ENCODE measurements at regions not wholly inside any gene's neighbourhood (a gene's known extent, or its start where the extent isn't known, plus 50 kb on each side); places are given as distances from the start of the nearest gene placed in this dataset.

DNA sequence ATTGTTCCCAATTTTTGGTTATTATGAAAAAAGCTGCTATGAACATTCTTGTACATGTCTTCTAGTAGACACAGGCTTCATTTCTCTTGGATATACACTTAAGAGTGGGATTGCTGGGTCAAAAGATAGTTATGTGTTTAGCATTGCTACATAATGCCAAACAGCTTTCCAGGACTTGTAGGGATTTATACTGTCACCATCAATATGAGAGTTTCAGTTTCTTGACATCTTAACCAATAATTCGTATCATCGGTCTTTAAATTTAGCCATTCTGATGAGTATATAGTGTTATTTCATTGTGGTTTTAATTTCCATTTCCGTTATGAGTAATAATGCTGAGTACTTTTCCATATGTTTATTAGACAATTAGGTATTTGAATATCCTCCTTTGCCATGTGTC is 190.3 kb upstream of the PFN2 start:
- no peak for DNase-seq (ENCODE audit: low read depth)

GRCh38 chr3:150158943-150159625 is 188.4 kb upstream of the PFN2 start:
- DNase-seq (ENCODE audit: low read depth), result no peak

- no peak for DNase-seq (ENCODE audit: low read depth)
Measured at GRCh38 chr3:150152567-150152966, 181.9 kb upstream of the PFN2 start.

DNA sequence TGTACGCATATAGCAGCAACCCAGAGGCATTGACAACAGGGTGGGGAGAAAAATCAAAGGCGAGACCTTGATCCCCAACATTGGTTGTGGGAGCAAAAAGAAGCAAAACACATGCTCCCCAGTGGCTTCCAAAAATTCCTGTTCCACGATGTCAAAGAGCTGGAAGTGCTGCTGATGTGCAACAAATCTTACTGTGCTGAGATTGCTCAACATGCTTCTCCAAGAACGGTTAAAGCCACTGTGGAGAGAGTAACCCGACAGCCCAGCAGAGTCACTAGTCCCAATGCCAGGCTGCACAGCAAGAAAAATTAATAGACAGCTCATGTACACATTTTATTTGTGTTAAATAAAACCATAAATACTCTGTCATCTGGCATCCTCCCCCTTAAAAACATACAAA is 179.9 kb upstream of the PFN2 start:
- DNase-seq (ENCODE audit: low read depth), result no peak

- no peak for DNase-seq (ENCODE audit: low read depth)
Measured at GRCh38 chr3:150149651-150150051, 179.0 kb upstream of the PFN2 start.

GRCh38 chr3:150148227-150148626 is 177.5 kb upstream of the PFN2 start:
- no peak for DNase-seq (ENCODE audit: low read depth)

DNA sequence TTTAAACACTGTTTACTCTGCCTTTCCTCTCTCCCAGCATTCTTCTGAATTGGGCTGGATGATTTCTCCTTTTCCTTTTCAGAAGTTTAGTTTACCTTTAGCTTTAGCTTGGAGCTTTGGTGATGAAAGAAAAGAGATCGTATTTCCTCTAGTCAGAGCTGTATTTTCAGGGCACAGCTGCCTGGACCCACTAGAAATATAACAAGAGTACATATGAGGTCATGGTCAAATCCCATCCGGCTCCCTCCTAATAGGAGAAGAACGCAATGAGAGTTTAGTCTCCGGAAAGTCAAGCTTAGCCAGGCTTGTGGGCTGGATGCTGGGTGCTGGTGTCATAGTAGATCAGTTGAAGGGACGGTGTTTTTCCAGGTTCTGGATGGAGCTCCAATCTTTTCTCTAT is 177.1 kb upstream of the PFN2 start:
- DNase-seq (ENCODE audit: low read depth), result no peak

DNA sequence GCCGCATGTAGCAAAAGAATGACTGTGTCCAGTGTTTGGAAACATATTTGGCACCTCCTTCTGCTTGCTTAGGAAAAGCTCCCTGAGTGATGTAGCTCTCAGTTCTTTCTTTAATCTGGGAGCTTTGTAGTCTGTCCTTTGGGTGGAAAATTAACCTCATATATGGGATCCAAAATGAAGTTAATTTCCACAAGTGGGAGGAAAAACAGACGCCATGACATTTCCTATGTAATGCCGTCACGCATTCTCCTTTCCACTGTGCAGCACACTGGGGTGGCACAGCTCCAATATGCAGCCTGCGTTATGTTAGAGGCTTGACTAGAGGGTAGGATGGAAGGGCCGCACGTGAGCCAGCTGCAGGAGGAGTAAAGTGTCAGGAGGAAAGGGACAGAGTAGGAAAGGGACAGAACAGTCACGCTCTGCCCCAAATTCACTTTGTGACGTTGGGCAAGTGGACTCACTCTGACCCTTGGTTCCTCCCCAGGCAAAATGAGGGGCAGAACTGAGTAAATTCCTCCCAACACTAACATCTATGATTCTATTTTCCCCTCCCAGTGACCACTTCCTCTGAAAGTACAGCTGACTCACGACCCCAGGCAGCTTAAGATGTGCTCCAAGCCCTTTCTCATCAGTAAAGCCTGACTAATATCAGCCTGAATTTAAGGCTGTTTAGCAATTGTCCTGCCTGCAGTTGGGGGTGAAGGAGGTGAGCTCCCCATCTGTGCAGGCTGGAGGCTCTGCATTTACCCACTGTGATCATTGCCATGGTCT is 176.5 kb upstream of the PFN2 start:
- no peak for DNase-seq (ENCODE audit: low read depth)

DNA sequence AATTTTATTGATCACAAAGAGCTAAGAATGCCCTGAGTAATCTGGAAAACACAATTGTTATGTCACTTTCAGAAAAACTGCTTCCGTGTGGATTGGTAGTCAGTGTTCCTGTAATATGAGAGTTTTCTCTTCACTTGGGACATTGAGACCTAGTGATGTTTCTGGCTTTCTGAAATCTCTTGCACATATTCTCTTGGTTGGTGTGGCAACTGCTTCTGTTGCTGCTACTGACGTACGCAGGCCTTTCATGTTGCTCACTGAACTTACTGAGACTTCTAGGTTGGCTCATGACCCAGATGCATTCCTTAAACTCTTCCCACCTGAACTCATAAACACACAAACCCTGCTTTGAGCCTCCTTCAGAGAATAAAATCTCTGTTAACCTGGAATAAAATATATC is 175.0 kb upstream of the PFN2 start:
- DNase-seq (ENCODE audit: low read depth), result no peak

DNA sequence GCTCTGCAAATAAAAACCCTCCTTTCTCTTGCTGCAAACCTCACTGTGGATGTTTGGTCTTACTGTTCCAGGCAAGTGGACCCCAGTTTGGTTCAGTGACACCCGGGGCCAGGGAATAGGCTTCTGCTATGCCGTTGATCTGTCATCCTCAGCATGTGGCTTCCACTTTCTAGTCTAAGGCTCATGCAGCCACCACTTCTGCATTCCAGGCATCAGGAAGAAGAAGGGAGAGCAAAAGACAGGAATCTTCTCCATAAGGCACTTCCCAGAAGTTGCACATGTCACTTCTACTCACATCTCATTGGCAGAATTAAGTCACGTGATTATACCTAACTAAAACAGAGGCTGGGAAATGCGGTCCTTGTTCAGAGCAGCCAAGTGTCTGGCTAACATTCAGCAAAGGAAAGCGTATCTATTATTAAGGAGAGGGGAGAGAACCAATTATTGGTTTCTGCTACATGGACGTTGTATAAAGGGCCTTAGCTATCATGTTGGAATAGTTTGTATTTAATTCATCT is 173.6 kb upstream of the PFN2 start:
- DNase-seq (ENCODE audit: low read depth), result no peak

GRCh38 chr3:150142936-150143335 is 172.2 kb upstream of the PFN2 start:
- DNase-seq (ENCODE audit: low read depth), result no peak

DNA sequence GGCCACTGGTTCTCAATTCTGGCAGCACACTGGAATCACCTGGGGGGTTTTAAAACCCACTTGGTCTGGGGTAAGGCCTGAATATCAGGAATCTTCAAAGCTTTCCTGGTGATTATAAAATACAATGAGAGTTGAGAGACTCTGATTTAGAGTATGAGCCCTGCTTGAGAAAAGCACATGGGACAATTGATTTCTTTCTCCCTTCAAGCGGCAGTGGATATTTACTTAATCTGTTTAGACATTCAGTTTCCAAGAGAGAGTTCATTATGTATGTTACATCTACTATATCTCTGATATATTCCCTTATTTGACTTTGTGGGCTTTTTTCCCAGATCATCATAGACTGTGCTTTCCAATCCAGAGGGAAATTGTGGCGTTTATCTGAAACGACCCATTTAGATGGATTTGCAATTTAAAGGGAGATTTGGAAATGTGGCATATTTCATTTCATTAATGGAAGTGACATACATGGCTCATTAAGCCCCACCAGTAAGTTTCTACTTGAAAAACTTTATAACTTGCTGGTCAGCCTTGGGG is 171.2 kb upstream of the PFN2 start:
- DNase-seq (ENCODE audit: low read depth), result no peak

- DNase-seq (ENCODE audit: low read depth), result no peak
Measured at GRCh38 chr3:150140614-150141321, 170.1 kb upstream of the PFN2 start.

DNA sequence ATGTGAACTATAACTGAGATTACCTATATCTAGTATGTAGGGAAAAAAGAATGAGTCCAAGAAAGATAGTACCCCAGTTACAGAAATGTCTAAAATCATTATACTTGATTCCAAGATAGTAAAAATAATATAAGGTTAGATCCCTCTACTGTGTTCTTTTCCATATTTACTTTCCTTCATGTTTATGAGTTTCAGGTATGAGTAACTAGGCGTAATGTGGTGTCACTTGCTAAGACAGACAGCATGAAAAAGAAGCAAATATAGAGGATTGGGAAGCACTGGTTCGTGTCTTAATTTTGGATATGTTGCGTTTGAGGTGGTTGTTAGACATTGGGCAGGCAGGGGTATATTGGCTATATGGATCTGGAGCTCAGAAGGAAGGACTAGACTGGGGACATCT is 168.1 kb upstream of the PFN2 start:
- no peak for DNase-seq (ENCODE audit: low read depth)

GRCh38 chr3:150136242-150136641 is 165.5 kb upstream of the PFN2 start:
- no peak for DNase-seq (ENCODE audit: low read depth)

GRCh38 chr3:150135287-150135721 is 164.6 kb upstream of the PFN2 start:
- no peak for DNase-seq (ENCODE audit: low read depth)

- no peak for DNase-seq (ENCODE audit: low read depth)
Measured at GRCh38 chr3:150133293-150133692, 162.6 kb upstream of the PFN2 start.

GRCh38 chr3:150132101-150132749 is 161.5 kb upstream of the PFN2 start:
- no peak for DNase-seq (ENCODE audit: low read depth)

GRCh38 chr3:150131663-150132062 is 161.0 kb upstream of the PFN2 start:
- DNase-seq (ENCODE audit: low read depth), result no peak

GRCh38 chr3:150130404-150131100 is 159.9 kb upstream of the PFN2 start:
- DNase-seq (ENCODE audit: low read depth), result no peak

DNA sequence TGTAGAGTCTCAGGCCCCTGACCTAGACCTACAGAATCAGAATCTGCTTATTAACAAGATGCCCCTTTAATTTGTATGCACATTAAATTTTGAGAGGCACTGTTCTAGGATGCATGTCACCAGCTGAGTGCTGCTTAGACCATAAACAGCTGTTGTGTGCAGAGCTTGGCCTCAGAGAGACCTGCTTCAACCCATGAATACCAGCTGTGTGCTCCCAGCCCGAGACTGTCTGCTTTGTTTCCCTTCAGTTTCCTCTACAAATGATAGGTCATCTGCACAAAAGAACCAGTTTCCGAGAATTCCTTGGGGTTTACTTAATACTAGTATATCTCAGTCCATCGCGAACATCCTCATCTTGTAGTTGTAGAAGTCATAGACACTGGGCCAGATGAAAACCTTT is 158.5 kb upstream of the PFN2 start:
- no peak for DNase-seq (ENCODE audit: low read depth)

Data from activated T-cell treated with anti-CD3 and anti-CD28 coated beads for 24 hours (primary cell).